Endothelial cell of umbilical vein (primary cell): ENCODE measurements at regions not wholly inside any gene's neighbourhood (a gene's known extent, or its start where the extent isn't known, plus 50 kb on each side); places are given as distances from the start of the nearest gene placed in this dataset.

ENCODE experiments used
- BruUV-seq: library from RNA; stranded (reverse); fragments of 400-500 nt; replicated peaks from 2 replicates; lab custom pipeline; 2021; lab: Mats Ljungman, UMichigan
- CTCF ChIA-PET: fragments of 300-600, 350-600 bp; sonication (Branson Sonifier 250); formaldehyde crosslinking; loops from one replicate; lab custom pipeline; 2021; ENCODE audit warnings: antibody characterized with exemption, inconsistent platforms; lab: Charles Lee
- POLR2A ChIA-PET: fragments of 300-600, 350-600 bp; sonication (Branson Sonifier 250); formaldehyde crosslinking; loops from one replicate; lab custom pipeline; 2021; ENCODE audit warnings: antibody characterized with exemption, inconsistent platforms; lab: Charles Lee
- DNase-seq: peaks from one replicate; pipeline ENCODE4 v3.0.0-alpha.2; 2011; ENCODE audit warnings: low read depth, low spot score
- FAIRE-seq: peaks from 2 replicates; lab custom pipeline; 2011; peaks lifted over from hg19 to GRCh38; lab: Jason Lieb, UNC
- H2AFZ ChIP-seq: 2 replicates; pipeline ENCODE4 v1.6.0; 2012; ENCODE audit warnings: low read depth, low read length, control low read depth, inconsistent platforms
- H3K27ac ChIP-seq: 2 replicates; pipeline ENCODE4 v1.5.1; 2011; ENCODE audit warnings: low read depth, mild to moderate bottlenecking, control low read depth, low read length, moderate library complexity; ENCODE audit not compliant: insufficient read depth
- H3K27me3 ChIP-seq, 2 experiments: 2 replicates each; pipeline versions ENCODE4 v1.6.0 to v1.6.1; 2011; ENCODE audit warnings: low read length in 2 of 2, mixed read lengths in 1 of 2; ENCODE audit not compliant: control insufficient read depth in 2 of 2, insufficient read depth in 2 of 2
- H3K36me3 ChIP-seq, 2 experiments: 2 replicates in 1 of 2; 3 replicates in 1 of 2; pipeline ENCODE4 v1.5.1; 2011; ENCODE audit warnings: low read length in 2 of 2, mild to moderate bottlenecking in 1 of 2, moderate library complexity in 1 of 2; ENCODE audit not compliant: control insufficient read depth in 2 of 2, insufficient read depth in 2 of 2; ENCODE audit errors: extremely low read depth in 1 of 2
- H3K4me1 ChIP-seq: 3 replicates; pipeline ENCODE4 v1.5.1; 2011; ENCODE audit warnings: mild to moderate bottlenecking, low read length; ENCODE audit not compliant: control insufficient read depth, insufficient read depth; ENCODE audit errors: extremely low read depth
- H3K4me2 ChIP-seq: 2 replicates; pipeline ENCODE4 v1.6.1; 2011; ENCODE audit warnings: low read length, control low read depth, mixed read lengths; ENCODE audit not compliant: insufficient read depth
- H3K4me3 ChIP-seq, 3 experiments: fragments of 200-600 bp in 1 of 3; sonication (generic), shearing (Covaris generic) in 1 of 3; replicated peaks in 1 of 3; 2 replicates each; pipeline ENCODE4 v1.5.1; 2011 to 2016; ENCODE audit warnings: control low read depth in 3 of 3, low read length in 3 of 3, mild to moderate bottlenecking in 2 of 3, inconsistent platforms in 1 of 3, low read depth in 1 of 3, moderate library complexity in 1 of 3; ENCODE audit not compliant: insufficient read depth in 1 of 3
- H3K79me2 ChIP-seq: 2 replicates; pipeline ENCODE4 v1.6.0; 2012; ENCODE audit warnings: low read length, inconsistent platforms; ENCODE audit not compliant: control insufficient read depth, insufficient read depth
- H3K9ac ChIP-seq: replicated peaks from 2 replicates; pipeline ENCODE3; 2011; ENCODE audit warnings: low read length, control low read depth; ENCODE audit not compliant: insufficient read depth; ENCODE audit errors: extremely low read depth
- H3K9me1 ChIP-seq: replicated peaks from 3 replicates; pipeline ENCODE4 v1.6.0; 2011; ENCODE audit warnings: mild to moderate bottlenecking, low read length; ENCODE audit not compliant: control insufficient read depth, insufficient read depth; ENCODE audit errors: extremely low read depth
- H3K9me3 ChIP-seq: replicated peaks from 2 replicates; pipeline ENCODE4 v1.5.1; 2012; ENCODE audit warnings: low read length, inconsistent platforms; ENCODE audit not compliant: control insufficient read depth, insufficient read depth
- H4K20me1 ChIP-seq: replicated peaks from 2 replicates; pipeline ENCODE3; 2011; ENCODE audit warnings: mild to moderate bottlenecking, low read length; ENCODE audit not compliant: control insufficient read depth, insufficient read depth; ENCODE audit errors: extremely low read depth
- EZH2 ChIP-seq: IDR thresholded peaks from 2 replicates; pipeline ENCODE4 v1.6.1; 2012; ENCODE audit warnings: borderline replicate concordance, low read depth, mild to moderate bottlenecking, moderate library complexity, low read length, inconsistent platforms; ENCODE audit not compliant: severe bottlenecking
- dilution Hi-C: fragments of 300-500 bp; cut with MboI; formaldehyde crosslinking; loops from one replicate; pipeline ENCODE4 v1.15.0; 2019; ENCODE audit warnings: low sequenced_read_pairs; ENCODE audit not compliant: extremely low pct_ligation_motif_present
- intact Hi-C: fragments of 100-400 bp; cut with micrococcal nuclease; formaldehyde crosslinking; loops from one replicate; pipeline ENCODE4 v1.10.0; 2022
- TF ChIP-seq, protein P1 (sequence below): IDR thresholded peaks from 2 replicates; pipeline ENCODE4 v1.6.1; 2011; ENCODE audit not compliant: insufficient read depth, insufficient read length

DNA sequence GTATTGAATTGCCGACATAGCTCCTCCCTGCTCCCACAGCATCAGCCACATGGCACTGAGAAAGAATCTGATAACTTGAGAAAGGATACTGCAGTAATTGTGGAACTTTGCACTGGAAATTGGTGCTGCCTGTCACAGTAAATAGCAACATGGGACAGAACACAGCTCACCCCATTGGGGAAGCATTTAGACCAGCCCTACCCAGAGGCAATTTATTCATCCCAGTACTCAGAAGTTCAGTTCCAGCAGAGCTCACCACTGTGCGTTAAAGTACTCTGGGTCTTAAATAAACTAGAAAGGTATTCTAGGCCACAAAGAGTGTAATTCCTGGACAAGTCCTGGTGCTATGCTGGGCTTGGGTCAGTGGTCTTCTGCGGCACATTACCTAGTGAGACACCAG, 347.1 kb downstream of the PYDC2 start:
- CTCF ChIA-PET, result interaction anchor here (1.2 to 1.3 kb wide), 2 partner anchors 20 to 392 kb away, joined by 4 read pairs; no protein-coding TSS in a partner anchor
- no peak for FAIRE-seq
- Histone ChIP-seq H3K36me3 (no peaks in the 10 kb centered on the region), H3K27me3 (no peaks in the 10 kb centered on the region), H2AFZ (no peak overlapping the region), H3K27ac (no peak overlapping the region), H4K20me1 (no peaks in the 10 kb centered on the region), H3K9me3 (no peaks in the 10 kb centered on the region), H3K4me1 (no peaks in the 10 kb centered on the region), H3K9me1 (no peaks in the 10 kb centered on the region), H3K4me3 (no peak overlapping the region), H3K79me2 (no peaks in the 10 kb centered on the region), H3K4me2 (no peak overlapping the region), H3K9ac (no peak overlapping the region)
- intact Hi-C loops, result loop anchor here (2.0 to 5.0 kb wide), 2 partner anchors 391 to 671 kb away; no protein-coding TSS in a partner anchor
- DNase-seq, result no peak
- dilution Hi-C loops, result no loop called here
- TF ChIP-seq, protein P1, sequence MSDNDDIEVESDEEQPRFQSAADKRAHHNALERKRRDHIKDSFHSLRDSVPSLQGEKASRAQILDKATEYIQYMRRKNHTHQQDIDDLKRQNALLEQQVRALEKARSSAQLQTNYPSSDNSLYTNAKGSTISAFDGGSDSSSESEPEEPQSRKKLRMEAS, result no peak
- no peak for TF ChIP-seq EZH2
- POLR2A ChIA-PET, result no interaction called here
- BruUV-seq, result no TSS peak

DNA sequence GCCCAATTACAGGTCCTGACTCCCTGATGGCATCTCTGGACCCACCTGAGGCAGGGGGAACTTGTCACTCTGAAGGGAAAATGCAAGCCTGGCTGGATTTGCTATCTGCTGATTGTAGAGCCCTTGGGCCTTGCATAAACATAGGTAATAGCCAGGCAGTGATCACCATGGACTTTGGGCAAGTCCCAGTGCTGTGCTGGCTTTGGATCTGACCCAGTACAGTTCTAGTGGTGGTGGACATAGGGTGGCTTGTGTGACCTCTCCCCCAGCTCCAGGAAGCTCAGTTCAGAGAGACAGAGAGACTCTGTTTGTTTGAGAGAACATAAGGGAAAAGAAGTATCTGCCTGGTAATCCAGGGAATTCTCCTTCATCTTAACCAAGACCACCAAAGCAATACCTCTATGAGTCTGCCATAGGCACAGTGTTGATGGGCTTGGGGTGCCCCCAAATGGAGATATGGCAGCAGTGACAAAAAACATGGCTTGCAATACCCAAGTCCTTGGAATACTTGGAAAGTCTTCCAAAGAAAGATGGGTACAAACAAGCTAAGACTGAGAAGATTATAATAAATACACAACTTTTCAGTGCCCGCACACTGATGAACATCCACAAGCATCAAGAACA, 348.5 kb downstream of the PYDC2 start:
- Histone ChIP-seq H3K4me3 (no peak overlapping the region), H3K9me3 (no peaks in the 10 kb centered on the region), H3K4me2 (no peak overlapping the region), H3K9me1 (no peaks in the 10 kb centered on the region), H2AFZ (no peak overlapping the region), H3K27ac (no peak overlapping the region), H3K9ac (no peak overlapping the region), H3K36me3 (no peaks in the 10 kb centered on the region), H3K27me3 (no peaks in the 10 kb centered on the region), H3K79me2 (no peaks in the 10 kb centered on the region), H4K20me1 (no peaks in the 10 kb centered on the region), H3K4me1 (no peaks in the 10 kb centered on the region)
- DNase-seq (no peak), FAIRE-seq (no peak)
- intact Hi-C loops (loop anchor here (2.0 to 5.0 kb wide), 2 partner anchors 393 to 672 kb away; no protein-coding TSS in a partner anchor), dilution Hi-C loops (no loop called here)
- no TSS peak for BruUV-seq
- ChIA-PET POLR2A (no interaction called here), CTCF (interaction anchor here (0.7 to 1.3 kb wide), 5 partner anchors 17 to 393 kb away, joined by 3 to 5 read pairs (median 4); no protein-coding TSS in a partner anchor)
- TF ChIP-seq, protein P1, result no peak
